ENCODE measurements at regions not wholly inside any gene's neighbourhood (a gene's known extent, or its start where the extent isn't known, plus 50 kb on each side); places are given as distances from the start of the nearest gene placed in this dataset.

- TF ChIP-seq EZH2 (IDR thresholded peaks at IDR 0.05; ENCODE audit: borderline replicate concordance, low read depth, low read length, poor library complexity, severe bottlenecking) (no peak), CTCF (conservative IDR thresholded peaks at IDR 0.05; ENCODE audit: low read depth, low read length) (no peak)
Measured at GRCh38 chr22:22039286-22040074, 56.9 kb upstream of the TOP3B start.

All from A673 (cell line).